Astrocyte (in vitro differentiated cells and primary cell): ENCODE measurements at regions not wholly inside any gene's neighbourhood (a gene's known extent, or its start where the extent isn't known, plus 50 kb on each side); places are given as distances from the start of the nearest gene placed in this dataset.

ENCODE experiments used
- DNase-seq: peaks from one replicate; pipeline ENCODE4 v3.0.0-alpha.2; 2010; ENCODE audit warnings: low read depth
- FAIRE-seq: peaks from 2 replicates; lab custom pipeline; 2011; peaks lifted over from hg19 to GRCh38; lab: Jason Lieb, UNC
- H2AFZ ChIP-seq: 2 replicates; pipeline ENCODE4 v1.6.0; 2012; ENCODE audit warnings: low read depth, low read length, inconsistent platforms
- H3K27ac ChIP-seq: 2 replicates; pipeline ENCODE4 v1.5.1; 2011; ENCODE audit warnings: low read depth, low read length, inconsistent platforms
- H3K27me3 ChIP-seq: 2 replicates; pipeline ENCODE4 v1.6.0; 2011; ENCODE audit warnings: low read length, inconsistent platforms; ENCODE audit not compliant: insufficient read depth
- H3K36me3 ChIP-seq: 2 replicates; pipeline ENCODE4 v1.5.1; 2011; ENCODE audit warnings: low read length, inconsistent platforms; ENCODE audit not compliant: insufficient read depth
- H3K4me1 ChIP-seq: 2 replicates; pipeline ENCODE4 v1.5.1; 2011; ENCODE audit warnings: low read length, inconsistent platforms; ENCODE audit not compliant: insufficient read depth
- H3K4me2 ChIP-seq: 2 replicates; pipeline ENCODE4 v1.6.0; 2012; ENCODE audit warnings: low read length, inconsistent platforms
- H3K4me3 ChIP-seq: 2 replicates; pipeline ENCODE4 v1.5.1; 2011; ENCODE audit warnings: low read depth, mild to moderate bottlenecking, low read length, inconsistent platforms; ENCODE audit not compliant: insufficient read depth
- H3K79me2 ChIP-seq: 2 replicates; pipeline ENCODE4 v1.6.0; 2012; ENCODE audit warnings: mild to moderate bottlenecking, low read length, inconsistent platforms; ENCODE audit not compliant: insufficient read depth
- H3K9ac ChIP-seq: 2 replicates; pipeline ENCODE4 v1.6.0; 2012; ENCODE audit warnings: mild to moderate bottlenecking, low read length, inconsistent platforms
- H3K9me3 ChIP-seq: 2 replicates; pipeline ENCODE4 v1.5.1; 2012; ENCODE audit warnings: low read depth, mild to moderate bottlenecking, low read length, inconsistent platforms; ENCODE audit not compliant: insufficient read depth
- H4K20me1 ChIP-seq: 2 replicates; pipeline ENCODE4 v1.6.0; 2012; ENCODE audit warnings: low read length, inconsistent platforms; ENCODE audit not compliant: insufficient read depth
- H3K27ac Mint-ChIP-seq: one replicate; pipeline ENCODE4 v1.8.0; 2021; ENCODE audit warnings: mild to moderate bottlenecking, mixed read lengths; ENCODE audit not compliant: unreplicated experiment
- H3K27me3 Mint-ChIP-seq: one replicate; pipeline ENCODE4 v1.8.0; 2021; ENCODE audit warnings: low read depth, mixed read lengths; ENCODE audit not compliant: unreplicated experiment
- H3K36me3 Mint-ChIP-seq: one replicate; pipeline ENCODE4 v1.8.0; 2021; ENCODE audit warnings: low read depth, mixed read lengths; ENCODE audit not compliant: unreplicated experiment
- H3K4me1 Mint-ChIP-seq: one replicate; pipeline ENCODE4 v1.8.0; 2021; ENCODE audit warnings: low read depth, mixed read lengths; ENCODE audit not compliant: unreplicated experiment
- H3K4me3 Mint-ChIP-seq: one replicate; pipeline ENCODE4 v1.8.0; 2021; ENCODE audit warnings: mild to moderate bottlenecking, moderate library complexity, mixed read lengths; ENCODE audit not compliant: unreplicated experiment
- H3K9me3 Mint-ChIP-seq: one replicate; pipeline ENCODE4 v1.8.0; 2021; ENCODE audit warnings: mild to moderate bottlenecking, mixed read lengths; ENCODE audit not compliant: unreplicated experiment
- EZH2 ChIP-seq: IDR thresholded peaks from 2 replicates; pipeline ENCODE4 v1.6.1; 2012; ENCODE audit warnings: mild to moderate bottlenecking, low read length, inconsistent platforms; ENCODE audit not compliant: insufficient read depth
- TF ChIP-seq, protein P1 (sequence below): IDR thresholded peaks from 2 replicates; pipeline ENCODE4 v1.5.1; 2011; ENCODE audit warnings: low read depth, mild to moderate bottlenecking, inconsistent platforms, low read length, moderate library complexity; ENCODE audit not compliant: insufficient read depth

DNA sequence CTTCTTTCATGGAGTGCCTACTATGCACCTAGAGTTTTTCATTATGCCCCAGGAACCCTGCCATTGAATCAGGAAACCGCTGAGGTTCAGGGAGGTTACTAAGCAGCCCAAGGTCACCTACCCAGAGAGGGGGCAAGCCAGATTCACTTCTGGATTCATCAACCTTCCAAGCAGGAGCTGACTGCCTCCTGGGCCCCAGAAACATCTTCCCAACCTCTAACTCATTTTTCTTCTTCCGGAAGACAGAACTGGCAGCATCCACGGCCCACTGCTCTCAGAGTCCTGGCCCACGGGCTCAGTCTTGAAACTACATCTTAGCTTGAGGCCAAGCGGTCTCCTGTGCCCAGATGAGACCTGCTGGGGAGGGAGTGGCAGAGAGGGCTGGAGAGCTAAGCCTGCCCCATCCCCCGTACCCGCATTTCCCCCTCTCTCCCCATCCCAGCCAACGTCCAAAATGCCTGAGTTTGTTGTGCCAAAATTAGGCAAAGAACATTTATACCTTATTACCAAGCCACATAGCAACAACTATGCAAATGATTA, 281.0 kb downstream of the CDC5L start:
- Mint-ChIP-seq H3K27ac (peak overlapping the region; percentile 94), H3K9me3 (peaks cover 2% of the 10 kb centered on the region), H3K27me3 (no peaks in the 10 kb centered on the region), H3K4me3 (no peak overlapping the region), H3K4me1 (peaks cover 77% of the 10 kb centered on the region), H3K36me3 (peaks cover 5% of the 10 kb centered on the region)
- H3K36me3 ChIP-seq, result no peaks in the 10 kb centered on the region
- no peaks in the 10 kb centered on the region for H4K20me1 ChIP-seq
- no peak overlapping the region for H3K4me3 ChIP-seq
- H3K4me1 ChIP-seq, result peaks cover 32% of the 10 kb centered on the region
- H2AFZ ChIP-seq, result peak overlapping the region; percentile 10
- peak overlapping the region; percentile 64 for H3K27ac ChIP-seq
- no peaks in the 10 kb centered on the region for H3K79me2 ChIP-seq
- H3K4me2 ChIP-seq, result no peak overlapping the region
- no peak for DNase-seq
- H3K27me3 ChIP-seq, result no peaks in the 10 kb centered on the region
- TF ChIP-seq EZH2, result no peak
- TF ChIP-seq, protein P1, sequence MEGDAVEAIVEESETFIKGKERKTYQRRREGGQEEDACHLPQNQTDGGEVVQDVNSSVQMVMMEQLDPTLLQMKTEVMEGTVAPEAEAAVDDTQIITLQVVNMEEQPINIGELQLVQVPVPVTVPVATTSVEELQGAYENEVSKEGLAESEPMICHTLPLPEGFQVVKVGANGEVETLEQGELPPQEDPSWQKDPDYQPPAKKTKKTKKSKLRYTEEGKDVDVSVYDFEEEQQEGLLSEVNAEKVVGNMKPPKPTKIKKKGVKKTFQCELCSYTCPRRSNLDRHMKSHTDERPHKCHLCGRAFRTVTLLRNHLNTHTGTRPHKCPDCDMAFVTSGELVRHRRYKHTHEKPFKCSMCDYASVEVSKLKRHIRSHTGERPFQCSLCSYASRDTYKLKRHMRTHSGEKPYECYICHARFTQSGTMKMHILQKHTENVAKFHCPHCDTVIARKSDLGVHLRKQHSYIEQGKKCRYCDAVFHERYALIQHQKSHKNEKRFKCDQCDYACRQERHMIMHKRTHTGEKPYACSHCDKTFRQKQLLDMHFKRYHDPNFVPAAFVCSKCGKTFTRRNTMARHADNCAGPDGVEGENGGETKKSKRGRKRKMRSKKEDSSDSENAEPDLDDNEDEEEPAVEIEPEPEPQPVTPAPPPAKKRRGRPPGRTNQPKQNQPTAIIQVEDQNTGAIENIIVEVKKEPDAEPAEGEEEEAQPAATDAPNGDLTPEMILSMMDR, result no peak
- FAIRE-seq, result no peak
- H3K9me3 ChIP-seq, result no peaks in the 10 kb centered on the region
- H3K9ac ChIP-seq, result peak overlapping the region; percentile 52

DNA sequence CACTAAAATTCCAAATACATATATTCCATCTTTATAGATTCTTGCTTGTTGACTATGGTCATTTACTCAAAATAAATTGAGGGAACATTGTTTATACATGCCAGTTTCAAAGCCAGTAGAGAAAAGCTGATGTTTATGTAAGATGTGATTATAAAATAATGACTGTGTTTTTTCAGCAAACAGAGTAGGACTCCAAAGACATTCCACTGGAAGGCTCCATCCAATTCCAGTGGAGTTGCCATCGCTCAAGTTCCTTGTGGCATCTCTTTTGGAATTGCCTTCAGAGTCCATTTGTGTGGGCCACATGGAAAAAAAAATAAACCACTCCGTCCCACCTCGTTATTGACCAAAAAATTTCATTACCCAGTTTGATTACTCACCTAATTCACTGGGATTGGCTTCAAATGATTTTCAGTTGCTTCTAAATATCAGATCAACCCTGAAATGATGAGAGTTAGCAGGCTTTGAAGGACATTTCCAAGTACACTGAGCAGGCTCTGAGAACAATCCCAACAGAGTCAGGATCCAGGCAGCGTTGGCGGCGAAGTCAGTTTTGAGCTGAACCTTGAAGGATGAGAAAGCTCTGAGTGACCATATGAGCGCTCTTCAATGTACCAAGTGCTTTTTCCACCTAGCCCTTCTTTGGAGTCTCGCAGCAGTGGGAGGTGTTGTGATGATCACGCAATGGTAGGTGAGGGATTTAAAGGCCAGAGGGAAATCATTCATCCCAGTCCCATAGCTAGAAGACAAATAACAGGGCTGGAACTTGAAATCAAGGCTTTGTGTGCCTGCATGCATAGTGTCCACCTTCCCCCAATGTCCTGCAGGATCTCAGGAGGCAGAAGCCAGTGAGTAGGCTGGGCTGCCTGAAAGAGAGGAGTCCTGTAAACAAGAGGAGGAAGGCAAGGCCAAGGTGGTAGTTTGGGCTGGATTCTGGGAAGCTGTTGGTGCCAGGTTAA, 281.7 kb downstream of the CDC5L start:
- H3K9ac ChIP-seq, result no peak overlapping the region
- no peak overlapping the region for H2AFZ ChIP-seq
- no peaks in the 10 kb centered on the region for H3K27me3 ChIP-seq
- Mint-ChIP-seq H3K36me3 (peaks cover 5% of the 10 kb centered on the region), H3K4me3 (no peak overlapping the region), H3K4me1 (peaks cover 69% of the 10 kb centered on the region), H3K27ac (no peak overlapping the region), H3K27me3 (no peaks in the 10 kb centered on the region), H3K9me3 (peaks cover 2% of the 10 kb centered on the region)
- FAIRE-seq (no peak), DNase-seq (no peak)
- H3K9me3 ChIP-seq, result no peaks in the 10 kb centered on the region
- H3K79me2 ChIP-seq, result no peaks in the 10 kb centered on the region
- H3K36me3 ChIP-seq, result no peaks in the 10 kb centered on the region
- H3K4me1 ChIP-seq, result peaks cover 25% of the 10 kb centered on the region
- H3K4me2 ChIP-seq, result no peak overlapping the region
- TF ChIP-seq, protein P1, result no peak
- no peak overlapping the region for H3K4me3 ChIP-seq
- H4K20me1 ChIP-seq, result no peaks in the 10 kb centered on the region
- no peak overlapping the region for H3K27ac ChIP-seq
